Nucleus accumbens (tissue), 56 donors: ENCODE measurements at regions not wholly inside any gene's neighbourhood (a gene's known extent, or its start where the extent isn't known, plus 50 kb on each side); places are given as distances from the start of the nearest gene placed in this dataset.

Experiments used
- DNase-seq, 56 donors: peaks; one replicate each; lab custom pipeline; 2025; lab: John Stamatoyannopoulos, UW

GRCh38 chr13:39960191-39960590, 304.7 kb downstream of the COG6 start:
- DNase-seq: peak in 3 of 56 donors; percentile 12 to 37 (median 28)

GRCh38 chr13:39961036-39961435, 305.6 kb downstream of the COG6 start:
- no peak for DNase-seq

GRCh38 chr13:39963612-39964011, 308.1 kb downstream of the COG6 start:
- no peak for DNase-seq

GRCh38 chr13:39965309-39965708, 309.8 kb downstream of the COG6 start:
- DNase-seq: no peak

- no peak for DNase-seq
Measured at GRCh38 chr13:39967199-39967959, 311.9 kb downstream of the COG6 start.

- DNase-seq: no peak
Measured at GRCh38 chr13:39968646-39969475, 313.4 kb downstream of the COG6 start.

- no peak for DNase-seq
Measured at GRCh38 chr13:39970177-39970846, 314.9 kb downstream of the COG6 start.

GRCh38 chr13:39971526-39971925, 316.1 kb downstream of the COG6 start:
- no peak for DNase-seq

- peak in 23 of 56 donors; percentile 1 to 80 (median 37) for DNase-seq
Measured at GRCh38 chr13:39976481-39976880, 321.0 kb downstream of the COG6 start.

GRCh38 chr13:39981056-39981455, 325.6 kb downstream of the COG6 start:
- DNase-seq: no peak

GRCh38 chr13:39982745-39983144, 327.3 kb downstream of the COG6 start:
- DNase-seq: no peak

GRCh38 chr13:39985071-39985470, 329.6 kb downstream of the COG6 start:
- no peak for DNase-seq

- no peak for DNase-seq
Measured at GRCh38 chr13:39988351-39988750, 332.9 kb downstream of the COG6 start.

- DNase-seq: no peak
Measured at GRCh38 chr13:39998166-39998565, 342.7 kb downstream of the COG6 start.

- no peak for DNase-seq
Measured at GRCh38 chr13:40002016-40002415, 346.6 kb downstream of the COG6 start.

GRCh38 chr13:40013554-40013953, 358.1 kb downstream of the COG6 start:
- no peak for DNase-seq

GRCh38 chr13:40016953-40017660, 361.6 kb downstream of the COG6 start:
- no peak for DNase-seq

GRCh38 chr13:40017662-40018262, 362.3 kb downstream of the COG6 start:
- DNase-seq: no peak

GRCh38 chr13:40023595-40024203, 368.2 kb downstream of the COG6 start:
- no peak for DNase-seq
